GM19455 (cell line): ENCODE measurements at regions not wholly inside any gene's neighbourhood (a gene's known extent, or its start where the extent isn't known, plus 50 kb on each side); places are given as distances from the start of the nearest gene placed in this dataset.

Experiments used
- ATAC-seq: cut with Tn5 transposase; IDR thresholded peaks from one replicate; pipeline ENCODE4 v1.9.1; 2021; ENCODE audit not compliant: unreplicated experiment

DNA sequence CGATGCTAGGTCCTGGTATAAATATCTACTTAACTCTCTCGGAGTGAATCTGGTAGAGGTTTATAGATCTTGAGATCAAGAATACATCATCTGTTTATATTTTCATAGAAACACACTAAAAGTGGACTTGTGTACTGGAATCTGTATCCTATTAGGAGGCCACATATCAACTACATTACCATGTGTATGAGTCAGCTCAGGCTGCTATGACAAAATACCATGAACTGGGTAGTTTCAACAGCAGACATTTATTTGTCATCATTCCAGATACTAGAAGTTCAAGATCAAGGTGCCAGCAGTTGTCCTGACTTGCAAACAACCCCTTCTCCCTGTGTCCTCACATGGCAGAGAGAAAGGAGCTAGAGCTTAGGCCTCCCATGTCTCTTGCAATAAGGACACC lies 113.9 kb upstream of the PFKP start:
- ATAC-seq, result no peak

- no peak for ATAC-seq
Measured at GRCh38 chr10:2951235-2951835, 116.0 kb upstream of the PFKP start.

- no peak for ATAC-seq
Measured at GRCh38 chr10:2950546-2950945, 116.8 kb upstream of the PFKP start.

DNA sequence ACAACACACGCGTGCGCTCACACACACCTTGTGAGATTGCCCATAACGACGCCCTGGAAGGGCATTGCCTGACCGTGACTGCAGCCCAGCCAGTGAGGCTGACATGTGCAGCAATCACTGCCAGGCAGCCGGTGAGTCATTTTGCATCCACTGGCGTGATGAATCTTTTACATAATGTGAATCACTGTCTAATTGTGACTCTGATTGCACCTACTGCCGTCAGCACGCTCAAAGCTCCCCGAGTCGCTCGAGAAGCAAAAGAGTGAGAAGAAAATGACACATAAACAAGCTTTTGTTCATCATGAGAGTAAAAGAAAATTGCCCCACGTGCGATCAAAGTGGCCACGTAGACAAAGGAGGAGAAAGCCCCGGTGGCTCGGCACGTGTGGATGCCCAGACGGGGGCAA lies 117.4 kb upstream of the PFKP start:
- ATAC-seq, result peak; percentile 35

DNA sequence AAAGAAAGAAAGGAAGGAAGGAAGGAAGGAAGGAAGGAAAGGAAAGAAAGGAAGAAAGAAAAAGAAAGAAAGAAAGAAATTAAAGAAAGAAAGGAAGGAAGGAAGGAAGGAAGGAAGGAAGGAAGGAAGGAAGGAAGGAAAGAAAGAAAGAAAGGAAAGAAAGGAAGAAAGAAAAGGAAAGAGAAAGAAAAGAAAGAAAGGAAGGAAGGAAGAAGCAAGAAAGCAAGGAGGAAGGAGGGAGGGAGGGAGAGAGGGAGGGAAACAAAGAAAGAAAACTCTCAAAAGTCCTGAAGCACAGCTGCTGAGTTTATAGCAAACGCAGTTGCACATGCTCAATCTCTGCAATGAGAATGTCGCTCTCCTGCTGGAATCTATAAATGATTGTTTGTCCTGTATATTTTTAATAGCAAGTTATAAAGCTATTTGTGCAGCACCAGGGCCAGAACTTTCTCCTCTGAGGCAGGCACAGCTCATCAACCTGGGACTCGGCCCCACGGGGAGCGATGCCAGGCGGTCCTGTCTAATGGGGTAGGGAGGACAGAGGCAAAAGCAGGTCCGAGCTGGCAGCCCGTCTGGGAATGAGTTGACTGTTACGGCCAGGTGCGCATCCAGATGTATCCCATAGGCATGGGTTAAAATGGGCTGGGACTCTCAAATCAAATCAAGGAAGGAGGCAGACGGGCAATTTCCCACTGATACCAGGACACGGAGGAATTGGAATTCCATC lies 118.0 kb upstream of the PFKP start:
- no peak for ATAC-seq

GRCh38 chr10:2948127-2948854 lies 119.1 kb upstream of the PFKP start:
- peak; percentile 74 for ATAC-seq

DNA sequence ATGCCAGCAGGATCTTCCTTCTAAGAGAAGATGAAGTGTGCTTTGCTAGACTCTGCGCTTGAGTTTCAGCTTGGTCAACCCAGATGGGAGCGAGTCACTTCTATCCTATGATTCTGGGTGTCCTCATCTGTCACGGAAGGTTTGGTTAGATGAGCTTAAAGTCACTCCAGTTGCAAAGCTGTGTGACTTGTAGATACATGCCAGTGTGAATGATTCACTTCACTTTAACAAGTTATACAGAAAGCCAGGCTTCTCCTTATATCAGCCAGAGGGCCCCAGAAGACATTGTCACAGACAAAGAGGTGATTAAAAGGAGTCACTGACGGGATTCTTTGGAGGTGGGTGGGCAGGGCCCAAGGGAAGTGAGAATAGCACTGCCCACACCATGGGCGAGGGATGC lies 122.6 kb upstream of the PFKP start:
- no peak for ATAC-seq

GRCh38 chr10:2943932-2944614 lies 123.3 kb upstream of the PFKP start:
- no peak for ATAC-seq

DNA sequence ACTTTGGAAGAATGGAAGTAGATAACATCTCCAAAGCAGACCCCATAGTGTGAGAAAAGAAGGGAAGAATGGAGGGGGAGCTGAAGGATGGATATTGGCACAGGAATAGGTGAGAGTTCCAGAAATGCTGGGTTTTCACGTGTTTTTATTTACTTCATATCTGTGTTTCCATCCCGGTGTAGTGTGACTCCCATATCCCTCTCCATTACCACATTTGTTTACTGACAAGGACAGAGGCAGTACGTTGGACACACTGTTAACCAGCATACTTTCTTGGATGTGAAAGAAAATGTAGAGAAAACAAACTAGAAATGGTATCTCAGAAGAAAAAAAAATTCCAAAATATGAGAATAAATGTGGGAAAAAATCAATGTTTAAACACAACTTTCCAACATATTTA lies 124.4 kb upstream of the PFKP start:
- ATAC-seq, result no peak

DNA sequence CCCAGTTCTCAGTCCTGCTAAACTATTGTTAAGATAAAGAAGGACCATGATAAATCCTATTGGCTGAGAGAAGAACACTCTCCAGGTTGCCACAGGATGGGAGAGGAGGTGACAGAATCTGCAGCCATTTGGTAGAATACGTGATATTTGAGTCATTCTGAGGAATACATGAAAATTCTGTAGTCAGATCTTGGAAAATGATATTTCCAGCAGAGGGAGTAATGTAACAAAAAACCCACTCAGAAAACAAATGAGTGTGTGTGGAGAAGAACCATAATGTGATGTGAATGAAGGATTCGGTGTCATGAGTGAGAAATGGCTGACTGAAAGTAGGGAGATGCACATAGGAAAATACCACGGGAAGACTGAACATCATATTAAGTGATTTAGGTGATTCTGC lies 128.5 kb upstream of the PFKP start:
- no peak for ATAC-seq

GRCh38 chr10:2936816-2937215 lies 130.5 kb upstream of the PFKP start:
- no peak for ATAC-seq

- ATAC-seq, result no peak
Measured at GRCh38 chr10:2935647-2936386, 131.5 kb upstream of the PFKP start.

GRCh38 chr10:2933924-2934323 lies 133.4 kb upstream of the PFKP start:
- no peak for ATAC-seq

- ATAC-seq, result no peak
Measured at GRCh38 chr10:2933519-2933918, 133.8 kb upstream of the PFKP start.

DNA sequence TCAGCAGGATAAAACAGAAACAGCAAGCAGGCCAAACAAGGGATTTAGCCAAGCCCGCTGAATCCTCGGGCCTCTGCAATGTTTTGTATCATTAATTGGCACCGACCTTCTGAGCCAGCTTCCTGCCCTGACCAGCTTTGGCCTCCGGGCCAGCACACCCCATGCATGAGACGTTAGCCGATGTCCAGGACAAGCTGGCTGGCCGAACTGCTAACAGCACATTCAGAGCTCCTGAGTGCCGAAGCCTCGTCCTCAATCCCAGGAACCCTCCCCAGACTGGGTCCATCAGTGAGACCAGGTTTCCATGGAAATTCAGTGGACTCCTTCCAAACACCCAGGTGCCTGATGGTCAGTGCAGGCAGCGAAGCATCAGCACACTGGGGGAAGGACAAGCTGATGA lies 134.3 kb upstream of the PFKP start:
- no peak for ATAC-seq

DNA sequence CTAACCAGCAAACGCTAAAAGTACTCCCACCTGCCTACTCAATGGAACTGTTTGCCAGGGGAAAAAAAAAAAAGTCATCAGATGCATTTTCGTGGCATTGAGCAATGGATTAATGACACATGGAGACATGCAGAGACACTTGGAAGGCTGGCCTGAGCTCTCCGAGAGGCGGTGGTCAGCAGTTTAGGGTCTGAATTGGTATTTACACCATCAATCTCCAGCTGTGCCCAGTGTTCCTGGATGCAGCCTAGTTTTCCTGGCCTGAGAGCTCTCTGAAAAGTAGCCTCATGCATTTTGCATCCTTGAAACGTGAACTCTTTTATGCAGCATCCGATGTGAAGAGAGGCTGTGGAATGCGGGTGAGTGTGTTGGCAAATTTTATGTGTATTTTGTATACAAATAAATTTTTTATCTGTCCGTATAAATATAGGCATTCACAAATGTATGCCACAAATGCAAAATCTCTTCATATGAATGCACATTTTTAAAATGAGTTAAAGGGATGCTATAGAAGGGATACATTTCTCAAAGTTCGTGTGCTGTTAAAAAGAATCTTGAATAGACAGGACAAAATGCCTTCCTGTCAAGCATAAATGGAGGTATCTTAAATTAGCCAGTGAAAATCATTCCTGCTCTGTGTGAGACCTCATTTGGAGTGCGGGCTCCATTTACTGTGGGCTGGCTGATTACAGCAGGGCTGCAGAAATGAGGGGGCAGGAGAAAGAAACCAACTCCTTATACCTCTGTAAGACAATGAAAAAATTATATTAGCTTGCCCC lies 137.7 kb upstream of the PFKP start:
- ATAC-seq, result no peak

GRCh38 chr10:2927958-2928840 lies 139.1 kb upstream of the PFKP start:
- peak; percentile 78 for ATAC-seq

GRCh38 chr10:2926918-2927660 lies 140.3 kb upstream of the PFKP start:
- no peak for ATAC-seq

GRCh38 chr10:2925631-2926030 lies 141.7 kb upstream of the PFKP start:
- no peak for ATAC-seq
